Peyer's patch (tissue), 4 donors: ENCODE measurements at regions not wholly inside any gene's neighbourhood (a gene's known extent, or its start where the extent isn't known, plus 50 kb on each side); places are given as distances from the start of the nearest gene placed in this dataset.

Experiments used
- POLR2A ChIP-seq, 2 donors: fragments of 450-650 bp; IDR thresholded peaks; one replicate each; pipeline ENCODE4 v1.5.1; 2017; ENCODE audit warnings: antibody characterized with exemption in 2 of 2, mild to moderate bottlenecking in 2 of 2, moderate library complexity in 2 of 2
- TF ChIP-seq, protein P1 (sequence below), 6 experiments: fragments of 450-650 bp in 4 of 6; fragments of 200-600 bp in 2 of 6; sonication (generic) in 1 of 6; IDR thresholded peaks; one replicate each; pipeline ENCODE4 v1.5.1; 2017 to 2019; ENCODE audit warnings: antibody characterized with exemption in 6 of 6, mild to moderate bottlenecking in 3 of 6, moderate library complexity in 1 of 6

DNA sequence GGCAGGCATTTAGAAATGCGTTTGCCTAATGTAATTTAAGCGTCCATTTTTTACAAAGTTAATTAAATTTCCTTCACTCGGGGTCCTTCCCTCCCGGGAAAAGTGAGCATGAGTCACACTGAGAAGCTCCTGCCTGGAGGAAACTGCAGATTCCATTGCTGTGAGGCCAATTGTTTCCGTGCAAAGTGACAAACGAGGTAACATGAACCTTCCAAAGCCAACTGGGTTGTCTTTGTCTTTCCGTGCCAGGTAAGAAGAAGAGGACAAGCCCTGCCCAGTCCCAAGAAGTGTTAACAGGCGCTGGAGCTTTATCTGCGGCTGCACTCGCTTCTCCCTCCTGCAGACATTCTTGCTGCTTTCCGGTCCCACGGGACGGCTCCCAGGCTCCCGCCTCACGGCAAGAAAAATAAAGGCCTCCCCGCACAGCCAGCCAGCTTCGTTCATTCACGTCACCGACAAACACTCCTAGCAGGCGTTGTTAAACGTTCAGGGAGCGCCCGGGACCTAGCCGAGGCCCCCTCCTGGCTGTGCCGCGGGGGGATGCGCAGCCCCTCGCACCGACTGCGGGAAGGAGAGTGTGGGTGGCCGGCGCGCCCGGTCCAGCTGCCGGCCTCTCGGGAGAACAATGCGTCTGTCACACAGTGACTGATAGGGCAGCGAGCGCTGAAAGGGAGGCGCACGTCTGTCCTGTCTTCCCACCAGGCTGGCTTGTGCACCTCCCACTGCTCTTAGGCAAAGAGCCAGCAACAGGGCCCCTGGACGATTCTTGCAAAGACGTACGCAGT lies 61.5 kb upstream of the HDDC2 start:
- TF ChIP-seq, protein P1, sequence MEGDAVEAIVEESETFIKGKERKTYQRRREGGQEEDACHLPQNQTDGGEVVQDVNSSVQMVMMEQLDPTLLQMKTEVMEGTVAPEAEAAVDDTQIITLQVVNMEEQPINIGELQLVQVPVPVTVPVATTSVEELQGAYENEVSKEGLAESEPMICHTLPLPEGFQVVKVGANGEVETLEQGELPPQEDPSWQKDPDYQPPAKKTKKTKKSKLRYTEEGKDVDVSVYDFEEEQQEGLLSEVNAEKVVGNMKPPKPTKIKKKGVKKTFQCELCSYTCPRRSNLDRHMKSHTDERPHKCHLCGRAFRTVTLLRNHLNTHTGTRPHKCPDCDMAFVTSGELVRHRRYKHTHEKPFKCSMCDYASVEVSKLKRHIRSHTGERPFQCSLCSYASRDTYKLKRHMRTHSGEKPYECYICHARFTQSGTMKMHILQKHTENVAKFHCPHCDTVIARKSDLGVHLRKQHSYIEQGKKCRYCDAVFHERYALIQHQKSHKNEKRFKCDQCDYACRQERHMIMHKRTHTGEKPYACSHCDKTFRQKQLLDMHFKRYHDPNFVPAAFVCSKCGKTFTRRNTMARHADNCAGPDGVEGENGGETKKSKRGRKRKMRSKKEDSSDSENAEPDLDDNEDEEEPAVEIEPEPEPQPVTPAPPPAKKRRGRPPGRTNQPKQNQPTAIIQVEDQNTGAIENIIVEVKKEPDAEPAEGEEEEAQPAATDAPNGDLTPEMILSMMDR (IDR thresholded peaks at IDR 0.05): no peak
- TF ChIP-seq POLR2A (IDR thresholded peaks at IDR 0.05): no peak
